HG03064 (cell line): ENCODE measurements at regions not wholly inside any gene's neighbourhood (a gene's known extent, or its start where the extent isn't known, plus 50 kb on each side); places are given as distances from the start of the nearest gene placed in this dataset.

ENCODE experiments used
- ATAC-seq: cut with Tn5 transposase; IDR thresholded peaks from one replicate; pipeline ENCODE4 v1.9.1; 2021; ENCODE audit warnings: low read depth; ENCODE audit not compliant: unreplicated experiment

GRCh38 chr2:22734373-22735045 is 650.5 kb upstream of the KLHL29 start:
- ATAC-seq, result no peak

GRCh38 chr2:22737144-22737543 is 647.8 kb upstream of the KLHL29 start:
- no peak for ATAC-seq

- ATAC-seq, result no peak
These were observed 643.8 kb upstream of the KLHL29 start for GRCh38 chr2:22741216-22741615.

DNA sequence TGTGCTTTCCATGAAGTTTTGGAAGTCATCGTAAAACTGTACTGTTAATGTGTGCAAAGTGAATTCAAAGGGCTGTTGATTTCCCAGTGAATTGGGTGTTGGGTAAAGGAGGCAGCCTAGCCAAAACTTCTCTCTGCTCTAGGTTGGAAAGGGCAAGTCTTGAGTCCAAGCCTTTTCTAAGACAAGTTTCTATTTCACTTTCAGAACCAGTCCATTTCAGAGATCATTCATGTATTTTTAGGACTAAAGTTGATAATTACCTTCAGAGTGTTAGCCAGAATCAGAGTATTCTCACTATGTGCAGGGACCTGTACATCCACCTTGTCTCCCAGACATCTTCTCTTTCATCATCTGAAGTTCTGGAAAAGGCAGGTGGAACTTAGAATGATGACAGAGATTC is 636.1 kb upstream of the KLHL29 start:
- ATAC-seq, result no peak

DNA sequence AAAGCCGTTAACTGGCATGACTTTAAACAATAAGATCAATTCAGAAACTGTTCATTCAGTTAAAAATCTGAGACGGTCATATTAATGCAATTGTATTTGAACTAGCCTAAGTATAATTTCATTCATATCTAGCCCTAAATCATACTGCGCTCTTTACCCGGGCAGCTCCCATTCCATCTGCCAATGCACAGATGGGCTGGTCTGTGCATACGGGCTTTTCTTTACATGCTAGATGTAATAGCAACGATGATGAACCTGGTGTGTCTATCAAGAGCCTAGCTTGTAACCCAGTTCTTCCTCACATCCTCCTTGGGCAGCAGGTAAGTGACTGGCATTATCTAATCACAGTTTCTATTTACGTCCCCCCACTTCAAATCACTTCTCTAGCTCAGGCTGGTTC is 631.5 kb upstream of the KLHL29 start:
- no peak for ATAC-seq

DNA sequence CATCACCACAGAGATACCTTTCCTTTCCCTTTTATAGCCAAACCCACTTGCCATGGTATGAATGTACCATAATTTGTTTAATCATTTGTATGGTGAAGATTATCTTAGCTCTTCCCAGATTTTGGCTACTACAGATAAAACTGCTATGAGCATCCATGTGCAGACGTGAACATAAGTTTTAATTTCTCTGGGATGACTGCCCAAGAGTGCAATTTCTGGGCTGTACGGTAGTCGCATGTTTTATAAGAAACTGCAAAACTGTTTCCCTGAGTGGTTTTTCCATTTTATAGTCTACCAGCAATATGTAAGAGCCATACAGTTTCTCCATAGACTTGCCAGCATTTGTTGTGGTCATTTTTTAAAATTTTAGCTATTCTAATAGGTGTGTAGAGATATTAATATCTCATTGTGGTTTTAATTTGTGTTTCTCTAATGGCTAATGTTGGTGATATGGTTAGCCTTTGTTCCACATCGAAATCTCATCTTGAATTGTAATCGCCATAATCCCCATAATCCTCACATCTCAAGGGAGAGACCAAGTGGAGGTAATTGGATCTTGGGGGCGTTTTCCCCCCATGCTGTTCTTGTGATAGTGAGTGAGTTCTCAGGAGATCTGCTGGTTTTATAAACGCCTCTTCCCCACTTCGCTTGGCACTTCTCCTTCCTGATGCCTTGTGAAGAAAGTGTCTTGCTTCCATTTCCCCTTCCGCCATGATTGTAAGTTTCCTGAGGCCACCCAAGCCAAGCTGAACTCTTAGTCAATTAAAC is 628.5 kb upstream of the KLHL29 start:
- no peak for ATAC-seq

GRCh38 chr2:22769497-22769896 is 615.5 kb upstream of the KLHL29 start:
- no peak for ATAC-seq

DNA sequence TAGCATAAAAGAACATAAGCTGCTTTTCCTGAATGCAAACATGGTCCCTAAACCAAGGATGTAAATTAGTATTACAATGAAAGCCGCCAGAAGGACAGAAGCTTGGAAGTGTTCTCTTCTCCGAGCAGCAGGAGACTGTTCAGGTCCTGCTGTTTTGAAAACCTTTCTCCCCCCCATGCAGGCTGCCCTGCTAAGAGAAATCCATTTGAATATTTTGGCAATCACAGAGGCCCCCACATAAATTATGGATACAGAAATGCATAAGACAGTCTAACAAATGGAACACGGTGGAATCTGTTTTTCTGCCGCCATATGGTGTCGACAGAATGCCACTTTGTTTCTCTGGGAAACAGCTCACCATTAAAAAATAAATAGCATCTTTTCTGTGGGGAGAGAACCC is 600.4 kb upstream of the KLHL29 start:
- ATAC-seq, result no peak

DNA sequence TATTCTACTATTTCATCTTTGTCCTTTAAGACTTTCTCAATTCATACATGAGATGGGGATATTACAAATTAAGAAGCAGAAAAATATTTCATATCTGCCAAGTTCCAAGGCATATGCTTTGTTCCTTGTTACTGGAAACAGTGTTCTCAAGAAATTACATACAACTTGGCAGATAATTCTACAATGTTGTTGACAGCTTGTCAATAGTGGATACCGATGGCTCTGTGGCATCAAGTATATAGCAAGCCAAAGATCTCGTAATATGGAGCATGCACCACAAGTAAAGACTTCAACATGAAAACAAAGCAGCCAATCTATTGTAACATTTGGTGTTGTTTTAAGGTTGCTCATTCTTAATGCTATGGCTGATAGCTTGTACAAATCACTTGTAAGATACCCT is 598.2 kb upstream of the KLHL29 start:
- no peak for ATAC-seq

- no peak for ATAC-seq
These were observed 597.2 kb upstream of the KLHL29 start for GRCh38 chr2:22787745-22788144.

DNA sequence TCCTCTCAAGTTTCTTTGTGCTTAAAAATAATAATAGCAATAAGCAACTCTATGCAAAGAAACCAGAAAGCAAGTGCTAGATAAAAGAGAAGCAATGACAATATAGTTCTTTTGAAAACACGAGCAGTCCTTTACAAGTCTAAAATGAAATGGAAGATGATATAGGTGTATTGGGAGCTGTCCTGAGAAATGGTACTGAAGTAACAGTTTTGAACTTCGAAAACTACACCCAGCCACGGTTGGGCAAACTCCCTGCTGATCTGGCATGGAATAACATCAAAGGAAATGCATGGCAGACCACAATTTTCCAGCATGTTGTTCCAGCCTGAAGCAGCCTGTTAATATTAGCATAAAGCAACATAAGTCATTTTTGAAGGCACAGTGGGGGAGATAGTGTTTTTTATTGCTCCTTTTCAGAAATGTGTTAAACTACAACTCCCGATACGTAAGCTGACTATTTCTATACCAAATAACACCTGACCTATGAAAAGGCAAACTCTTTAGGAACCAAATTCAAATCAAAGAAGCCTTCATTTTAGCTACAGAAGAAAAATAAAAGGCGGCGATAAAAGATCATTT is 596.1 kb upstream of the KLHL29 start:
- no peak for ATAC-seq

DNA sequence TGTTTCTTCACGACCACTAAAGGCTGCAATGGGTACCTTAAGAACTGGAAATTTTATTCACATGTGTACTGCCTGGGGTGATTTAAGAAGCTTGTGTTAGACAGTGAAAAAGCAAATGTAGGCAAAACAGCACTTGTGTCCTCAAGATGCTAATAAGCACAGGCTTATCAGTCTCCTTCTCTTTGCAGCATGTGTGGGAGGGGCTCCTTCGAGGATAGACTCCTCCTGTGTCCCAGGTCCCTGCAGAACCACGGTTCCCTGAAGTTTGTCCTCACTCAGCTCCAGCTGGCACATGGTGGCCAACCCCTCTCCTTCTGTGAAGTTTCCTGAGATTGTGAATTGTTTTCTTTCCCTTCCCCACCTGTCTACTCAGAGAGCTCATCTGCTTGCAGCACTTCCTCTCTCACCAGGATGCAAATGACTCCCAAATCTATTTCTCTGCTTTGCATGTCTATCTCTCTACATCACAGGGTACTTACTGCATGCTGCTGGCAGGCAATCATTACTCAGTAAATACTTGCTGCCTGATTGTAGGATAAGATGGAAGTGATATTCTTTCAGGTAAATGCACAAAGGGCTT is 589.6 kb upstream of the KLHL29 start:
- ATAC-seq, result no peak

GRCh38 chr2:22798386-22798785 is 586.6 kb upstream of the KLHL29 start:
- ATAC-seq, result no peak

DNA sequence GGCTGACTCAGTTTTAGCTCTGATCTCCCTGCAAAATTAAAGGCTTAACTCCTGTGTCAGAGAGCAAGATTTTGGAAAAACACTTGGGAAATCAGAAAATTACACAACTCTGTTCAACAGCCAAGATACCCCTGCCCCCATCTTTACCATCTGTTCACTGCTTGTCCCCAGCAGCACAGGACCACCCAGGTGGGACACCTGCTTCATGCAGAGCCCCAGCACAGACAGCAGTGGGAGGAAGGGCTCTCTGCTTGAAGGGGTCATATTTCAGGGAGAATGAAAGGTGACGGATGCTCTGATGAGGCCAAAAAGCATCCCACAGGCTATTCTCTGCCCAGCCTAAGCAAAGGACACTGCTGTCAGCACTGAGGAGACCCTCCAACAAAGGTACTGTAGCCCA is 584.6 kb upstream of the KLHL29 start:
- no peak for ATAC-seq

- ATAC-seq, result no peak
These were observed 583.9 kb upstream of the KLHL29 start for GRCh38 chr2:22801071-22801470.

GRCh38 chr2:22801970-22802369 is 583.0 kb upstream of the KLHL29 start:
- no peak for ATAC-seq

DNA sequence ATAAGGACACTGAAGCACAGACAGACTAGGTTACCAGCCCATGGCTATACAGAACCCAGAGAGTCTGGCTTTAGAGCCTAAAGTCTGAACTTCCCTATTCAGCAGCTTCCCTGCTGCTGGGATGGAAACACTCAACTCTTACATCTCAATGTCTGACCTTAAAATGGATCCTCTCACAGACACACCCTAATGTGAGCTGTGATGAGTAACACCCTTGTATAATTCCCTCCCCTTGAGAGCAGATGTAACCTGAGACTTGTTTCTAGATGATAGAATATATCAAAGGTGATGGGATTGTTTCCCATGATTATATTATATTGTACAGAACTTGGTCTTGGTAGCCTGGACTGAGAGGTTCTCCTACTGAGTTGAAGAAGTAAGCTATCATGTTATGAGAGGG is 577.1 kb upstream of the KLHL29 start:
- no peak for ATAC-seq

- ATAC-seq, result no peak
These were observed 574.4 kb upstream of the KLHL29 start for GRCh38 chr2:22810602-22811001.

DNA sequence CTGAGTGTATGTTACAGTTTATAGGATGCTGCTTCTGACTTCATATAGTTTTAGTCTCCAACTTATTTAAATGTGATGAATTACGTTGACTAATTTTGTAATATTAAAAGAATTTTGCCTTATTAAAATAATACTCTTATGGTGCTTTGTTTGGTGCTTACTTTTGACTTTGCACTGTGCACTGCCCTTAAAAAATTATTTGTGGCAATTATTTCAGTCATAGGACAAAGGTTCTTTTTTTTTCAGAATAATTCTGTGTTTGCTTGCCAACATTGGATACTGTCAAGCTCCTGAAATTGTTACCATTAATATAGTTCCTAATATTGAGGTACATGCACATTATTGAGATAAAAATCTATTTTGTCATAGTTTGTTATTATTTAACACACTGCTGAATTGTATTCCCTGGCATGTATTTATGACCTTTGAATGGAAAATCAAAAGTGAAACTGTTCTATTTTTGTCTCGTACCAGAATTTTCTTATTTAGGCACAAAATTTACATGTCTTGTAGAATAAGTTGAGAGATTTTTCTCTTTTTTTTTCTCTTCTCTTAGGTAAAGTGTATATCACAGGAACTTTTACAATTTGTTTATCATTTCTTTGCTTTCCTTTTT is 572.8 kb upstream of the KLHL29 start:
- ATAC-seq, result no peak

DNA sequence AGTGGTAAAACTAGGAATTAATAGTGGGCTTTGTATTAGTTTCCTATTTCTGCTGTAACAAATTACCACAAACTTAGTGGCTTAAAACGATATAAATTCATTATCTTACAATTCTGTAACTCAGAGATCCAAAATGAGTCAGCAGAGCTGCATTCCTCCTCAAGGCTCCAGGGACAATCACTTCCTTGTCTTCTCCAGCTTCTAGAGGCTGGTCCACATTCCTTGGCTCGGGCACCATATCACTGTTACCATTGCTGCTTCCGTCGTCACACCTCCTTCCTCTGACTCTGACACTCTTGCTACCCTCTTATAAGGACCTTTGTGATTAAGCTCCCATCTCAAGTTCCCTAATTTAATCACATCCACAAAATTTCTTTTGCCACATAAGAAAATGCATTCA is 567.8 kb upstream of the KLHL29 start:
- no peak for ATAC-seq

GRCh38 chr2:22821458-22821857 is 563.5 kb upstream of the KLHL29 start:
- ATAC-seq, result no peak
